CD14-positive monocyte (primary cell): ENCODE measurements at regions not wholly inside any gene's neighbourhood (a gene's known extent, or its start where the extent isn't known, plus 50 kb on each side); places are given as distances from the start of the nearest gene placed in this dataset.

Experiments used
- DNase-seq, 3 donors: peaks; one replicate each; pipeline ENCODE4 v3.0.0-alpha.2; 2011 to 2022
- H2AFZ ChIP-seq: 2 replicates; pipeline ENCODE4 v1.6.0; 2012; ENCODE audit warnings: mild to moderate bottlenecking, low read depth, low read length, inconsistent platforms; ENCODE audit not compliant: insufficient read depth, poor library complexity, severe bottlenecking
- H3K27ac ChIP-seq, 2 donors: 1 replicate in 1 of 2; 2 replicates in 1 of 2; pipeline ENCODE4 v1.5.1; 2012 to 2013; ENCODE audit warnings: low read length in 2 of 2, control low read depth in 1 of 2, inconsistent platforms in 1 of 2, low read depth in 1 of 2, mild to moderate bottlenecking in 1 of 2
- H3K27me3 ChIP-seq, 2 donors: one replicate each; pipeline versions ENCODE4 v1.6.0 to v1.6.1; 2011 to 2013; ENCODE audit warnings: low read length in 2 of 2; ENCODE audit not compliant: control insufficient read depth in 2 of 2, insufficient read depth in 2 of 2
- H3K36me3 ChIP-seq, 2 donors: replicated peaks in 1 of 2; 1 replicate in 1 of 2; 2 replicates in 1 of 2; pipeline versions ENCODE4 v1.5.1 to v1.6.1; 2012 to 2013; ENCODE audit warnings: low read length in 2 of 2, control low read depth in 1 of 2, inconsistent platforms in 1 of 2, mild to moderate bottlenecking in 1 of 2; ENCODE audit not compliant: insufficient read depth in 2 of 2, control insufficient read depth in 1 of 2
- H3K4me1 ChIP-seq, 2 donors: 1 replicate in 1 of 2; 2 replicates in 1 of 2; pipeline versions ENCODE4 v1.5.1 to v1.6.1; 2012 to 2013; ENCODE audit warnings: low read length in 2 of 2, control low read depth in 1 of 2, inconsistent platforms in 1 of 2, mild to moderate bottlenecking in 1 of 2, moderate library complexity in 1 of 2; ENCODE audit not compliant: insufficient read depth in 2 of 2, control insufficient read depth in 1 of 2
- H3K4me2 ChIP-seq: replicated peaks from 2 replicates; pipeline ENCODE3; 2012; ENCODE audit warnings: low read length, moderate library complexity, mild to moderate bottlenecking; ENCODE audit not compliant: poor library complexity, severe bottlenecking; ENCODE audit errors: extremely low read depth
- H3K4me3 ChIP-seq, 3 experiments: fragments of 200-600 bp in 1 of 3; sonication (generic) in 1 of 3; replicated peaks in 1 of 3; 1 replicate in 2 of 3; 2 replicates in 1 of 3; pipeline ENCODE4 v1.5.1; 2011 to 2013; ENCODE audit warnings: low read length in 3 of 3, mild to moderate bottlenecking in 3 of 3, control low read depth in 2 of 3, low read depth in 2 of 3, inconsistent platforms in 1 of 3, moderate library complexity in 1 of 3
- H3K79me2 ChIP-seq: 2 replicates; pipeline ENCODE4 v1.6.0; 2012; ENCODE audit warnings: mild to moderate bottlenecking, control low read depth, inconsistent platforms, low read length, moderate library complexity; ENCODE audit not compliant: insufficient read depth
- H3K9ac ChIP-seq: 2 replicates; pipeline ENCODE4 v1.6.0; 2017; ENCODE audit warnings: low read length, mild to moderate bottlenecking; ENCODE audit not compliant: insufficient read depth, poor library complexity, severe bottlenecking
- H3K9me3 ChIP-seq, 2 donors: replicated peaks in 1 of 2; 1 replicate in 1 of 2; 2 replicates in 1 of 2; pipeline versions ENCODE4 v1.5.1 to v1.6.1; 2012 to 2013; ENCODE audit warnings: low read length in 2 of 2, control low read depth in 1 of 2; ENCODE audit not compliant: control insufficient read depth in 1 of 2, insufficient read depth in 1 of 2
- H4K20me1 ChIP-seq: 2 replicates; pipeline ENCODE4 v1.6.0; 2012; ENCODE audit warnings: mild to moderate bottlenecking, low read length, control low read depth, moderate library complexity; ENCODE audit not compliant: insufficient read depth
- H3K27ac Mint-ChIP-seq, 7 donors: one replicate each; pipeline ENCODE4 v1.8.0; 2020; ENCODE audit warnings: mild to moderate bottlenecking in 7 of 7, mixed read lengths in 7 of 7, moderate library complexity in 6 of 7, inconsistent platforms in 2 of 7
- H3K27me3 Mint-ChIP-seq, 3 donors: one replicate each; pipeline ENCODE4 v1.8.0; 2021 to 2022; ENCODE audit warnings: low read depth in 3 of 3, mild to moderate bottlenecking in 3 of 3, mixed read lengths in 3 of 3, moderate library complexity in 3 of 3, inconsistent platforms in 1 of 3
- H3K36me3 Mint-ChIP-seq, 2 donors: one replicate each; pipeline ENCODE4 v1.8.0; 2020; ENCODE audit warnings: mixed read lengths in 2 of 2, inconsistent platforms in 1 of 2, mild to moderate bottlenecking in 1 of 2
- H3K4me1 Mint-ChIP-seq: one replicate; pipeline ENCODE4 v1.8.0; 2020; ENCODE audit warnings: mild to moderate bottlenecking, mixed read lengths
- H3K4me3 Mint-ChIP-seq, 2 donors: one replicate each; pipeline ENCODE4 v1.8.0; 2020; ENCODE audit warnings: mild to moderate bottlenecking in 2 of 2, mixed read lengths in 2 of 2, moderate library complexity in 1 of 2
- H3K9me3 Mint-ChIP-seq, 7 donors: one replicate each; pipeline ENCODE4 v1.8.0; 2020 to 2022; ENCODE audit warnings: mixed read lengths in 7 of 7, mild to moderate bottlenecking in 6 of 7, moderate library complexity in 6 of 7, inconsistent platforms in 2 of 7
- WGBS: methylation state at CpG from one replicate; pipeline ENCODE4 v1.1.5; 2013; ENCODE audit warnings: missing lambda C conversion rate; ENCODE audit not compliant: insufficient coverage; 5-methylcytosine and 5-hydroxymethylcytosine counted together
- intact Hi-C, 2 donors: fragments of 100-400 bp; cut with micrococcal nuclease; formaldehyde crosslinking; loops; one replicate each; pipeline versions ENCODE4 v1.15.0 to v1.15.1; 2023
- TF ChIP-seq, protein P1 (sequence below): fragments of 200-600 bp; IDR thresholded peaks from one replicate; pipeline ENCODE4 v1.8.0; 2022; ENCODE audit warnings: antibody characterized with exemption, mild to moderate bottlenecking

DNA sequence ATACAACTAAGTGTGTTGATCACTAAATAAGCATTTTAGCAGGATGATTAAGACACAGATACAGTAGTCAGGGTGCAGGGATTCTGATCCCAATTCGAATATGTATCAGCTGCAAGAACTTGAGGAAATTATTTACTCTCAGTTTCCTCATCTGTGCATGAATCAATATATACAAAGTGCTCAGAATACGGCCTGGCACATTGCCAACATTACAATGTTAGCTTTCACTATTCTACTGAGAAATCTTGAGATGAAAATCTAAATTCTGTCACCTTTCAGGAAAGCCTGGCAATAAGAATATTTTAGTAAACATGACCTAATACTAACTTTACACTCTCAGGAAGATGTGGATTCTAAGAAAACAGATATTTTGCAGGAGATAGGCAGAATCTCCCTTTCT, 1001.6 kb upstream of the IGFBP7 start:
- WGBS, result no CpG with 5 or more reads among the region's 2 CpGs

DNA sequence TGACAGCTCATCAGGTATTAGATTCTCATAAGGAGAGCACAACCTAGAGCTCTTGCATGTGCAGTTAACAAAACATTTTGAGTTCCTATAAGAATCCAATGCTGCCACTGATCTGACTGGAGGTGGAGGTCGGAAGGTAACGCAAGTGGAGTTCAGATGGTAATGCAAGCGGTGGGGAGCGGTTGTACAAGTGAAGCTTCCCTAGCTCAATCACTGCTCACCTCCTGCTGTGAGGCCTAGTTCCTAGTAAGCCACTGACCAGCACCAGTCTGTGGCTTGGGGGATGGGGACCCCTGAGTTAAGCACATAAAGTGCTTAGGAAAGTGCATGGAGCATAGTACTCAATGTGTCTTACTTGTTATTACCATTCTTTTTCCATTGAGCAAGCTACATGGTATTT, 983.2 kb upstream of the IGFBP7 start:
- no peak overlapping the region for H3K4me3 ChIP-seq
- no peaks in the 10 kb centered on the region for H3K27me3 ChIP-seq
- no peaks in the 10 kb centered on the region for H3K36me3 ChIP-seq
- intact Hi-C loops, result no loop called here
- DNase-seq, result no peak
- H2AFZ ChIP-seq, result no peak overlapping the region
- H3K9ac ChIP-seq, result no peak overlapping the region
- H3K4me2 ChIP-seq, result no peak overlapping the region
- H3K4me1 Mint-ChIP-seq, result no peaks in the 10 kb centered on the region
- no peak overlapping the region for H3K27ac Mint-ChIP-seq
- H3K4me1 ChIP-seq, result no peaks in the 10 kb centered on the region
- H3K4me3 Mint-ChIP-seq, result no peak overlapping the region
- H4K20me1 ChIP-seq, result no peaks in the 10 kb centered on the region
- H3K9me3 Mint-ChIP-seq, result no peaks in the 10 kb centered on the region
- H3K36me3 Mint-ChIP-seq, result no peaks in the 10 kb centered on the region
- no peak overlapping the region for H3K27ac ChIP-seq
- H3K79me2 ChIP-seq, result no peaks in the 10 kb centered on the region
- no CpG with 5 or more reads among the region's 4 CpGs for WGBS
- TF ChIP-seq, protein P1, sequence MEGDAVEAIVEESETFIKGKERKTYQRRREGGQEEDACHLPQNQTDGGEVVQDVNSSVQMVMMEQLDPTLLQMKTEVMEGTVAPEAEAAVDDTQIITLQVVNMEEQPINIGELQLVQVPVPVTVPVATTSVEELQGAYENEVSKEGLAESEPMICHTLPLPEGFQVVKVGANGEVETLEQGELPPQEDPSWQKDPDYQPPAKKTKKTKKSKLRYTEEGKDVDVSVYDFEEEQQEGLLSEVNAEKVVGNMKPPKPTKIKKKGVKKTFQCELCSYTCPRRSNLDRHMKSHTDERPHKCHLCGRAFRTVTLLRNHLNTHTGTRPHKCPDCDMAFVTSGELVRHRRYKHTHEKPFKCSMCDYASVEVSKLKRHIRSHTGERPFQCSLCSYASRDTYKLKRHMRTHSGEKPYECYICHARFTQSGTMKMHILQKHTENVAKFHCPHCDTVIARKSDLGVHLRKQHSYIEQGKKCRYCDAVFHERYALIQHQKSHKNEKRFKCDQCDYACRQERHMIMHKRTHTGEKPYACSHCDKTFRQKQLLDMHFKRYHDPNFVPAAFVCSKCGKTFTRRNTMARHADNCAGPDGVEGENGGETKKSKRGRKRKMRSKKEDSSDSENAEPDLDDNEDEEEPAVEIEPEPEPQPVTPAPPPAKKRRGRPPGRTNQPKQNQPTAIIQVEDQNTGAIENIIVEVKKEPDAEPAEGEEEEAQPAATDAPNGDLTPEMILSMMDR, result no peak
- H3K9me3 ChIP-seq, result no peaks in the 10 kb centered on the region
- no peaks in the 10 kb centered on the region for H3K27me3 Mint-ChIP-seq

More for the DNA sequence above, 1001.6 kb upstream of the IGFBP7 start:
- H3K4me1 ChIP-seq, result no peaks in the 10 kb centered on the region
- no peak overlapping the region for H3K4me3 ChIP-seq
- H3K36me3 ChIP-seq, result no peaks in the 10 kb centered on the region
- H4K20me1 ChIP-seq, result no peaks in the 10 kb centered on the region
- no peak for DNase-seq
- Mint-ChIP-seq H3K27me3 (no peaks in the 10 kb centered on the region), H3K36me3 (no peaks in the 10 kb centered on the region), H3K9me3 (peaks cover 0 to 2% (median 0%) of the 10 kb centered on the region in 7 donors), H3K27ac (no peak overlapping the region), H3K4me3 (no peak overlapping the region), H3K4me1 (no peaks in the 10 kb centered on the region)
- no peaks in the 10 kb centered on the region for H3K79me2 ChIP-seq
- no peaks in the 10 kb centered on the region for H3K9me3 ChIP-seq
- no peak overlapping the region for H3K4me2 ChIP-seq
- TF ChIP-seq, protein P1, result no peak
- intact Hi-C loops, result no loop called here
- no peak overlapping the region for H3K9ac ChIP-seq
- no peak overlapping the region for H2AFZ ChIP-seq
- no peaks in the 10 kb centered on the region for H3K27me3 ChIP-seq
- no peak overlapping the region for H3K27ac ChIP-seq
